ENCODE measurements at regions not wholly inside any gene's neighbourhood (a gene's known extent, or its start where the extent isn't known, plus 50 kb on each side); places are given as distances from the start of the nearest gene placed in this dataset.

DNA sequence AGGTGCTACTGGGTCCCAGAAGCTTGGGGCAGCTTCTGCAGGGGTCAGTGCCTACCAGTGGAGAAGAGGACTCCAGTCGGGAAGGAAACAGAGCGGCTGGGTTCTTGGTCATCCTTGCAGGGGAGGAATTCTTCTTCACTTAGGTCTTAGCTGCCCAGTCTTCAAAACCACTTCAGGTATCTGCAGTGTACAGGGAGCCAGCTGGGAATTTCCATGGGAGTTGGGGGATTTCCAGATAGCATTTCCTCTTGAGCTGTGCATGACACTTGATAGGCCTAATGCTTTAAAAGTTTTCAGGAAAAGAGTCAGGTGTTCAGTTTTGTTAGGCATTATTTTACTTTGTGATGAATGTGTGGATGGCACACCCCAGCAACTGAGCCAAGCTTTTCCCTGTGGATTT lies 58.1 kb upstream of the ENPP6 start:
- H3K4me3 ChIP-seq (ENCODE audit: control insufficient read depth, low read depth, low read length) = no peak overlapping the region
- DNase-seq (ENCODE audit: low read depth) = no peak
- TF ChIP-seq, protein P1, sequence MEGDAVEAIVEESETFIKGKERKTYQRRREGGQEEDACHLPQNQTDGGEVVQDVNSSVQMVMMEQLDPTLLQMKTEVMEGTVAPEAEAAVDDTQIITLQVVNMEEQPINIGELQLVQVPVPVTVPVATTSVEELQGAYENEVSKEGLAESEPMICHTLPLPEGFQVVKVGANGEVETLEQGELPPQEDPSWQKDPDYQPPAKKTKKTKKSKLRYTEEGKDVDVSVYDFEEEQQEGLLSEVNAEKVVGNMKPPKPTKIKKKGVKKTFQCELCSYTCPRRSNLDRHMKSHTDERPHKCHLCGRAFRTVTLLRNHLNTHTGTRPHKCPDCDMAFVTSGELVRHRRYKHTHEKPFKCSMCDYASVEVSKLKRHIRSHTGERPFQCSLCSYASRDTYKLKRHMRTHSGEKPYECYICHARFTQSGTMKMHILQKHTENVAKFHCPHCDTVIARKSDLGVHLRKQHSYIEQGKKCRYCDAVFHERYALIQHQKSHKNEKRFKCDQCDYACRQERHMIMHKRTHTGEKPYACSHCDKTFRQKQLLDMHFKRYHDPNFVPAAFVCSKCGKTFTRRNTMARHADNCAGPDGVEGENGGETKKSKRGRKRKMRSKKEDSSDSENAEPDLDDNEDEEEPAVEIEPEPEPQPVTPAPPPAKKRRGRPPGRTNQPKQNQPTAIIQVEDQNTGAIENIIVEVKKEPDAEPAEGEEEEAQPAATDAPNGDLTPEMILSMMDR (conservative IDR thresholded peaks at IDR 0.05; ENCODE audit: control insufficient read depth, insufficient read depth, low read depth, low read length) = no peak

DNA sequence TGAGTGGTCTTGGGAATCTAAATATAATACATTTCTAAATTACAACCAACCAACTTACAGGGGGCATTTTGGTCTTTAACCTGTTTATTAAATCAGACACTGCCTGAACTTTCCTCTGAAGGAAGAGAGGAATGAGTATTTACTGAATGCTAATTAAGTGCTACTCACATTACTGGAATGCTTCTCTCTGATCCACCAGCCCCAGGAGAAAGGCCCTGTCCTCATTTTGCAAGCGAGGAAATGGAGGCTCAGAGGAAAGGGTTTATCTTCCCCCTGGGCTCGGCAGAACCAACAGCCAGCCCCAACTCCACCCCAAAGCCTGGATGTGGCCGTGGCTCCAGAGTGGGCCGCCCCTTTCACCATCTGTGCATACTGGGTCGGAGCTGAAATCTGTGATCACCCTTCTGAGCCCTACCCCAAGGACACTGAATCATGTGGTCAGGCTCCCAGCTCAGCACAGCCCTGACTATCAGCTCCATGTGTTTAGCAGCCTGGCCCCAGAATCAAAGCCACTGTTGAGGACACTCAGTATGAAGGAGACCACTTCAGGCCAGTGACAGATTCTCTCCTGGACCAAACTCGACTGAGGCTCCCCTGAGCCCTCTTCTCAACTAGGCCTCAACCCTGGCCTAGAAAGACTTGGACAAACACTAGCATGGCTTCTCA lies 56.7 kb upstream of the ENPP6 start:
- no peak overlapping the region for H3K4me3 ChIP-seq (ENCODE audit: control insufficient read depth, low read depth, low read length)
- no peak for DNase-seq (ENCODE audit: low read depth)
- TF ChIP-seq, protein P1 (conservative IDR thresholded peaks at IDR 0.05; ENCODE audit: control insufficient read depth, insufficient read depth, low read depth, low read length) = no peak

DNA sequence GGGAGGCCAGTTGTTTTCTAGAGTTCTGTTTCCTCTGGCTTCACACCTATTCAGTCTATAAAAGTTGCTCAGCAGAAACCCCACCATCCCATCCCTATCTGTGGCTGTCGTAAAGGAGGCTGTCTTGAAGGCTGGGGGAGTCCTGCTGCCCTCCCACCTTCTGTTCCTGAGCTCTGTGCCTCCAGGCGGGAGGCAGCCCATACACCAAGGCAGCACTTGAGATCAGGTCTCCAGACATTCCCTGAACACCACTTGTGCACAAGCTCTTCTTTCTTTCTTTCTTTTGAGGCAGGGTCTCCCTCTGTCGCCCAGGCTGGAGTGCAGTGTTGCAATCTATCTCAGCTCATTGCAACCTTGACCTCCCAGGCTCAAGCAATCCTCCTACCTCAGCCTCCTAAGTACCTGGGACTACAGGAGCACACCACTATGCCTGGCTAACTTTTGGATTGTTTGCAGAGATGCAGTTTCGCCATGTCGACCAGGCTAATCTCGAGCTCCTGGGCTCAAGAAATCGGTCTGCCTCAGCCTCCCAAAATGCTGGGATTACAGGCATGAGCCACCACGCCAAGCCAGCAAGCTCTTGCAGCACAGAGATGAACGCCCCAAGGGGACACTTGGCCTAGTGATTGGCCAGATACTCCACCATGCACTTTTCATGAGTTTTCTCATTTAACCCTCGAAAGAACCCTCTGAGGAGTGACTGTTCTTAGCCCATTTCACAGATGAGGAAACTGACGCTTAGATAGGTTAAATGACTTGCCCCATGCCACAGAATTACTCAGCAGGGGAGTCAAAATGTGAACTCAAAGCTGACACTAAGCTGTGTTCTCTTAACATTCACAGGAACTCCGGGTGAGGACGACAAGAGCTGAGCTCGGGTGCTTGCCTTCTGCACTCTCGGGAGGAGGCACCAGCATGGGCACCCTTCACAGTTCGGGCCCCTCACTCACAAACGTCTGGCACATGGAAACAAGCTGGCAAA lies 55.8 kb upstream of the ENPP6 start:
- no peak for DNase-seq (ENCODE audit: low read depth)
- TF ChIP-seq, protein P1 (conservative IDR thresholded peaks at IDR 0.05; ENCODE audit: control insufficient read depth, insufficient read depth, low read depth, low read length) = no peak
- H3K4me3 ChIP-seq (ENCODE audit: control insufficient read depth, low read depth, low read length) = no peak overlapping the region

DNA sequence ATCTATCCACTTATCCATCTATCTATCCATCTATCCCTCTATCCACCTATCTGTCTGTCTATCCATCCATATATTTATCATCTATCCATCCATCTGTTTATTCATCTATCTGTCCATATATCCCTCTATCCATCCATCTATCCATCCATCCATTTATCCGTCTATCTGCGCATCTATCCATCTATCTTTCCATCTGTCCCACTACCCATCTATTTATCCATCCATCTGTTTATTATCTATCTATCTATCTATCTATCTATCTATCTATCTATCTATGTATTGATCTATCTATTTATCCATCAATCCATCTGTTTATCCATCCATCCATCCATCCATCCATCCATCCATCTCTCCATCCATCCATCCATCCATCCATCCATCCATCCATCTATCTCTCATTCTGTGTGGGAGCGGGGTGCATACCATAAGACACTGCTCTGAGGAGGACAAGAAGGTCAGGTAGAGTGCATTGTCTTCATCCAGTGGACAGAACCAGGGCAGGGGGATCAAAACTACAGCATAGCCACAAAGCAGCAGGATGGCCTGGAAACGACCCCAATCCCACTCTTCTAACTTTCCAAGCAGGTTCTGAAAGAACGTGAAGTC lies 53.2 kb upstream of the ENPP6 start:
- H3K4me3 ChIP-seq (ENCODE audit: control insufficient read depth, low read depth, low read length) = no peak overlapping the region
- DNase-seq (ENCODE audit: low read depth) = no peak
- TF ChIP-seq, protein P1 (conservative IDR thresholded peaks at IDR 0.05; ENCODE audit: control insufficient read depth, insufficient read depth, low read depth, low read length) = no peak

DNA sequence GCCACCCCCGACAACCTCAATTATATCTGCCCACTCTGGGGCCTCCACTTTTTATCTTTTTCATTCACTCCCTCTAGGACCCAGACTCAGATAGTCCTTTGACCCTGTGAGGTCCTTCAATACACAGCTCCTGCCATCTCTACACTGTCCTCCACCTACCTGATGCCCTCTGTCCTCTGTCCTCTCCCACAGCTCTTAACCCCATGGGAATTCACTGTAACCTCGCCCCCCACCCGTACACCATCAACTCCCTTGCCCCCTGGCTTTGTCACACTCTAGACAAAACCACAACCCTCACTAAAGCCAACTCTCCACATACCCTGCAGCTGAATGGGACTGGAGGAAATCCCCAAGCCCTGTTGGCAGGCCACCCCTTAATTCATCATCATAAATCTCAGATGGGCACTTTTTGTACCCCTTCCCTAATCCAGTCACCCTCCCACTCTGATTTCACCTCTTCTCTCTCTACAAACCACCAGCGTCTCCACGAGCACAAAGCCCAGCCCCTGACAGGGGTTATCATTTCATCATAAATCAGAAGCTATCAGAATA lies 52.3 kb upstream of the ENPP6 start:
- TF ChIP-seq, protein P1 (conservative IDR thresholded peaks at IDR 0.05; ENCODE audit: control insufficient read depth, insufficient read depth, low read depth, low read length) = no peak
- DNase-seq (ENCODE audit: low read depth) = no peak
- H3K4me3 ChIP-seq (ENCODE audit: control insufficient read depth, low read depth, low read length) = no peak overlapping the region

DNA sequence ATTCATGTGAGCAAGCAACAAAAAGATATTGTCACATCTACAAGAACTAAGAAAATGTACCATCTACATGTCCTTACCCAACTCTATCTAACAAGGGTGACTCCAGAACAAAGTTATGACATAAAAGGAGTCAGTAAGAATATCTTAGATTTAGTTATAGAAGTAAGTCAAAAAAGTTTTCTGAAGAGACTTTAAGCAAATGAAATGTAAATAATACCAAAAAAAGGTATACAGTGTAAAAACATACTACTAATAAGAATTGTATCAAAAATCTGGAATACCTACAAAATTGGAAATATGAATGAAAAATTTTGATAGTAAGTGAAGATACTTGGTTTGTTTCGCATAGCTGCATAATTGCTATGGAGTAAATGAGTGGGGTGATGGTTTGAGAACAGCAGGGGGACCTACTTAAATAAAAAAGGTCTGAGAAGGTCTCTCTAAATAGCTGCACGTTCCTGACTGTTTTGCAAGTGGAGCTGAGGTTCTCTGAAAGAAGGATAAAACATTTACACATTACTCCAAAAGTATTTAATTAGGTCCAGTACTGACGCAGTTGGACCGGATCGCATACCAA lies 51.0 kb upstream of the ENPP6 start:
- TF ChIP-seq, protein P1 (conservative IDR thresholded peaks at IDR 0.05; ENCODE audit: control insufficient read depth, insufficient read depth, low read depth, low read length) = peak; percentile 3
- no peak for DNase-seq (ENCODE audit: low read depth)
- no peak overlapping the region for H3K4me3 ChIP-seq (ENCODE audit: control insufficient read depth, low read depth, low read length)

All from fibroblast of mammary gland (primary cell).